GM21723 (cell line): ENCODE measurements at regions not wholly inside any gene's neighbourhood (a gene's known extent, or its start where the extent isn't known, plus 50 kb on each side); places are given as distances from the start of the nearest gene placed in this dataset.
"Not testable (repeated sequence)": the region's sequence is repeated elsewhere in the genome, so short reads cannot be mapped to it uniquely, and the experiment has no call there.

Experiments
- ATAC-seq: cut with Tn5 transposase; IDR thresholded peaks from one replicate; pipeline ENCODE4 v1.9.1; 2021; ENCODE audit warnings: mild to moderate bottlenecking, moderate library complexity; ENCODE audit not compliant: unreplicated experiment

GRCh38 chr7:109879287-109879828 lies 1211.6 kb upstream of the LRRN3 start:
- no peak for ATAC-seq

GRCh38 chr7:109890622-109891021 lies 1200.3 kb upstream of the LRRN3 start:
- no peak for ATAC-seq

- no peak for ATAC-seq
These were observed 1197.7 kb upstream of the LRRN3 start for GRCh38 chr7:109893231-109893630.

DNA sequence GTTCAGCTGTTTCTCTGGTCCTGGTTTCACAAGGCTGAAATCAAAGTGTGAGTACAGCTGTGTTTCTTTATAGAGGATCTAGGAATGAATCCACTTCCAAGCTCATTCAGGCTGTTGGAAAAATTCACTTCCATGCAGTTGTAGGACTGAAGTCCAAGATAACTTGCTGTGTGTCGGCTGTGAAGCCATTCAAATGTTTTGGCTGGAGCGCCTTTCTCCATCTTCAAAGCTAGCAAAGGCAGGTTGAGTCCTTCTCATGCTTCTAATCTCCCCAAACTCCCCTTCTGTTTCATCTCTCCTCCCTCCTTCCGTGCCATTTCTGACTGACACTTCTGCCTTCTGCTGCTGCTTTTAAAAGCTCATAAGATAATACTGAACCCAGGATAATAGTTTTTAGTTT lies 1195.4 kb upstream of the LRRN3 start:
- no peak for ATAC-seq

DNA sequence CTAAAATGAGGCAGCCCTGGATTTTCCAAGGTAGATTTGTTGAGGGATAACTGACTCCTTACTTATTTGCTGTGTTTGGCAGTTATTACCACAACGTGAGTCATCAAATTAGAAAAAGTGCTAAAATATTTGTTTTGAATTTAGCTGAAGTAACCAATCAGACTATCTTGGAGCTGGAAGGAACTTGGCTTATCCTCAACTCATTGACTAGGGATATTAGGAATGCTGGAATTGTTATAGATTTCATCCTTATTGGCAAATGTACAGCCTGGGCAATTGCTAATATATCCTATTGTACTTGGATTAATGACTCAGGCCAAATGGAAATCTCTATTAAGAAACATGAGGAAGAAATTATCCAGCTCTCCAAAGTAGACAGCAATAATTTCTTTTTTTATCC lies 1189.0 kb upstream of the LRRN3 start:
- ATAC-seq, result no peak

DNA sequence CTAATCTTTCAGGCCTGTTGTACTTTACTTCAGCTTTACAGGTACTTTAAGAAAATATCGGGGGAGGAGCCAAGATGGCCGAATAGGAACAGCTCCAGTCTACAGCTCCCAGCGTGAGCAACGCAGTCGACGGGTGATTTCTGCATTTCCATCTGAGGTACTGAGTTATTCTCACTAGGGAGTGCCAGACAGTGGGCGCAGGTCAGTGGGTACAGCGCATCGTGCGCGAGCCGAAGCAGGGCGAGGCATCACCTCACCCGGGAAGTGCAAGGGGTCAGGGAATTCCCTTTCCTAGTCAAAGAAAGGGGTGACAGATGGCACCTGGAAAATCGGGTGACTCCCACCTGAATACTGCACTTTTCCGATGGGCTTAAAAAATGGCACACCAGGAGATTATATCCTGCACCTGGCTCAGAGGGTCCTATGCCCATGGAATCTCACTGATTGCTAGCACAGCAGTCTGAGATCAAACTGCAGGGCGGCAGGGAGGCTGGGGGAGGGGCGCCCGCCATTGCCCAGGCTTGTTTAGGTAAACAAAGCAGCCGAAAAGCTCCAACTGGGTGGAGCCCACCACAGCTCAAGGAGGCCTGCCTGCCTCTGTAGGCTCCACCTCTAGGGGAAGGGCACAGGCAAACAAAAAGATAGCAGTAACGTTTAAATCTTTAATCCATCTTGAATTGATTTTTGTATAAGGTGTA lies 1185.4 kb upstream of the LRRN3 start:
- not testable (repeated sequence) for ATAC-seq

GRCh38 chr7:109915670-109916069 lies 1175.3 kb upstream of the LRRN3 start:
- no peak for ATAC-seq

- ATAC-seq, result no peak
These were observed 1164.2 kb upstream of the LRRN3 start for GRCh38 chr7:109926738-109927137.

DNA sequence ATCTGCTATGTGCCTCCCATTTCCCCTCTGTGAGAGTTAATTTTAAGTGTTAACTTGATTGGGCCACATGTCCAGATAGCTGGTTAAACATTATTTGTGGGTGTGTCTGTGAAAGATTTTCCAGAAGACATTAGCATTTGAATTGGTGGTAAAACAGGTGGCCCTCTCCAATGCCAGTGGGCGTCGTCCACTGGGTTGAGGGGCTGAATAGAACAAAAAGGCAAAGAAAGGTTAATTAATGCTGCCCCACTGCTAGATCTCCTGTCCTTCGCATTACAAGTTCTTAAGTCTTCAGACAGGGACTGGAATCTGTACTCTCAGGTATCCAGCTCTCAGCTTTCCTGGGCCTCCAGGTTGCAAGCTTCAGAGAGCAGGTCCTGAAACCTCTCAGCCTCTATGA lies 1160.9 kb upstream of the LRRN3 start:
- ATAC-seq, result no peak

DNA sequence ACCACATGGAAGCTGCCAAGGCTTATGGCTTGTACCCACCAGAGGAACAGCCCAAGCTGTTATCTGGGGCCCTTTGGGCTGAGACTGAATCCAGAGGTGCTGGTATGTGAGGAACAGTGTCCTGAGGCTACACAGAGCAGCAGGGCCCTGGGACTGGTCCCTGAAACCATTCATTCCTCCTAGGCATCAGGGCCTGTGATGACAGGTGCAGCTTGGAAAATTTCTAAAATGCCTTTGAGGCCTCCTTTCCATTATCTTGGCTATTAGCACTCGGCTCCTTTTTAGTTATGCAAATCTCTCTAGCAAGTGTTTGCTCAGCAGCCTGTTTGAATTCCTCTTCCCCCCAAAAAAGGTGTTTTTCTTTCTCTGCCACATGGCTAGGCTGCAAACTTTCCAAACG lies 1151.7 kb upstream of the LRRN3 start:
- ATAC-seq, result no peak

DNA sequence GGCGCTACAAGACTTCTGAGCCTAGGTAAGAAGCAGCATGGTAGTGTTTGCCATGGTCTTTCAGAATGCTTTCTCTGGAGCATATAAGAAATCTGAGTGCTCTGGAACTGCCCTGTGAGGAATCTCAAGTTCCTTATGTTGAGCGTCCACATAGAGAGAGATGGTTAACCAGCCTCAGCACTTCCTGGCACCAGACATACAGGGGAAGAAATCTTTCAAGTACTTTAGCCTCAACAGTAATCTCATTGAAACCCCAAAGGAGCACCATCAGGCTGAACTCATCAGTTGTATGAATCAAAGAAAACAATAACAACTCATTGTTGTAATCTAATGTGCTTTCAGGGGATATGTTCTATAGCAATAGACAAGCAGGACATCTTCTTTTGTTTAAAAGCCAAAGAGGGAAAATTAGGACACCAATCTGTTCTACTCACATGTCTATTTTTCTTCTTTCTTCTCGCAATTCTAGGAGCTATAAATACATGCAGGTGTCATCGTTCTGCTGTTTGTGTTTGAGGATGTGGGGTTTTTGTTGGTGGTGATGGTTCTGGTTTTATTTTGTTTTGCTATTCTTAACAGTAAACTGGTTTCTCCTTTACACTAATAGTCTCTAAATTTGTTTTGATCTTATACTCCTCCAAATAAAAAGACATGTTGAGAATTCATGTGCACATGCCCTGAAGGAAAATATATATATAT lies 1145.0 kb upstream of the LRRN3 start:
- no peak for ATAC-seq

GRCh38 chr7:109950256-109950655 lies 1140.7 kb upstream of the LRRN3 start:
- ATAC-seq, result no peak

DNA sequence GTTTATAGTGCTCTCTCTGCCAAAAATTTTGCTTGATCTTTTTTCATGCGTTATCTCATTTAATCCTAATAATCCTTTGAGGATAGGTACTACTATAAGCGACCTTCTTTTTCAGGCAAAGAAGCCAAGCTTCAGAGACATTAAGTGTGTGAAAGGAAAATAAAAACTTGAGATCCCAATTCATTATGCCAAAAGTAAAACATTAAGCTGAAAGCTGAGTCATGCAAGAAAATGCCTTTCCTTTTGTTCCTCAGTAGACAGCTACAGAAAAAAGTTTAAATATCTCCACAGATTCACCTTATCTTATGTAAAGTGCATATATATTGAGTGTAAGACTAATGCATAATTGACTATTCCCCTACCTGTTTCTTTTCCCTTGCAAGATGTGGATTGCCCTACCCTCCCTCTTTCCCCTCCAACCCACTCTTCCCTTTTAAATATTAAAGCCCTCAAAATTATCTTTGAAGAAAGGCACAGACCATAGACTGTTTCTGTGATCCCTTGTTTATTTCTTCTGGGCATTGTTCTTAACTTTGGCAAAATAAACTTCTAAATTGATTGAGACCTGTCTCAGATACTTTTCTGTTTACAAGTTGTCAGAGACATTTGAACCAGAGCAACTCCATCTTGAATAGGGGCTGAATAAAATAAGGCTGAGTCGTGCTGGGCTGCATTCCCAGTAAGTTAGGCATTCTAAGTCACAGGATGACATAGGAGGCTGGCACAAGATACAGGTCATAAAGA lies 1139.9 kb upstream of the LRRN3 start:
- ATAC-seq, result no peak

DNA sequence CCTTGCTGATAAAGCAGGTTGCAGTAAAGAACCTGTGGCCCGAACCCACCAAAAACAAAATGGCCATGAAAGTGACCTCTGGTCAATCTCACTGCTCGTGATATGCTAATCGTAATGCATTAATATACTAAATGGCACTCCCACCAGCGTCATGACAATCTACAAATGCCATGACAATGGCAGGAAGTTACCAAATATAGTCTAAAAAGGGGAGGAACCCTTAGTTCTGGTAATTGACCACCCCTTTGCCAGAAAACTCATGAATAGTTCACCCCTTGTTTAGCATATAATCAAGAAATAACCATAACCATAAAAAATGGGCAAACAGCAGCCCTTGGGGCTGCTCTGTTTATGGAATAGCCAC lies 1139.4 kb upstream of the LRRN3 start:
- no peak for ATAC-seq

GRCh38 chr7:109955986-109956385 lies 1134.9 kb upstream of the LRRN3 start:
- ATAC-seq, result no peak

DNA sequence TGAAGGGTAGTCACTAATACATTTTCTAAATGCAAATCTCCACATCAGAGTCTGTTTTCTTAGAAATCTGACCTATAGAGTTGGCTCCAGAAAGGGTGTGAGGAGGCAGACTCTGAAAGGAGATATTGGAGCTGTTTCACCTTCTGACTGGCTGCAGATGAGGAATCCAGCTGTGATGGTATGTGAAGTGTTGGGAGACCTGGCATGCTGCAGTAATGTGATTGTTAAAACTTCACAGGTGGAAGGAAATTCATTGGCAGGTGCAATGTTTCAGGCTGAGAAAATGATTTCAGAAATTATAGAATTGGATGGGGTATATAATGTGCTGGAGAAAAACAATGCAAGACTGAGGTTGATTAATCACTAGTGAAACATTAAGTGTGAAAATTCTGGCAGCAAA lies 1134.0 kb upstream of the LRRN3 start:
- ATAC-seq, result no peak

DNA sequence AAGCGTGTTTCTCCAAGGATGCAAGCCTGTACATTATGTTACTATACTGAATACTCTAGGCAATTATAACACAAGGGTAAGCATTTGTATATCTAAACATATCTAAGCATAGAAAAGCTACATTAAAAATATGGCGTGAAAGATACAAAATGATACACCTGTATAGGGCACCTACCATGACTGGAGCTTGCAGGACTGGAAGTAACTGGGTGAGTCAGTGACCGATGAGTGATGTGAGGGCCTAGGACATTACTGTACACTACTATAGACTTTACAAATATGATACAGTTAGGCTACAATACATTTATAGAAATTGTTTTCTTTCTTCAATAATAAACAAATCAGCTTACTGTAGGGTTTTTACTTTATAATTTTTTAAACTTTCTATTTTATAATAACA lies 1127.2 kb upstream of the LRRN3 start:
- ATAC-seq, result no peak

GRCh38 chr7:109964780-109965179 lies 1126.1 kb upstream of the LRRN3 start:
- ATAC-seq, result no peak

DNA sequence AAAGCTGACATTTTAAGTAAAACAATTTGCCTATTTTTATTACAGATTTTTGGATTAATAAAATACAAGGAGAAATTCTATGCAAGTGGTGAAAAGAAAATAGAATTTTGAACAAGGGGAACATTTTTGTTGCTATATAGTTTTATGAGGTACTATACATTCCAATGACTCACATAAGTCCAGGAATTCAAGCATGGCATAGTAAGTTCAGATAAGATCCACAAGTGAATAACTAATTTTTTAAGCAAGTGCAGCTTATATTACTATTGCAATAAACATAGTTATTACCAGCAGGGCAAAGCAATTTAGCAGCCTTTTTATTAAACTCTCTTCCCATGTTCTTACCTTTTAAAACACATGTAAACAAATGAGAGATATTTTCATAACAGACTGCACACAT lies 1123.5 kb upstream of the LRRN3 start:
- no peak for ATAC-seq

DNA sequence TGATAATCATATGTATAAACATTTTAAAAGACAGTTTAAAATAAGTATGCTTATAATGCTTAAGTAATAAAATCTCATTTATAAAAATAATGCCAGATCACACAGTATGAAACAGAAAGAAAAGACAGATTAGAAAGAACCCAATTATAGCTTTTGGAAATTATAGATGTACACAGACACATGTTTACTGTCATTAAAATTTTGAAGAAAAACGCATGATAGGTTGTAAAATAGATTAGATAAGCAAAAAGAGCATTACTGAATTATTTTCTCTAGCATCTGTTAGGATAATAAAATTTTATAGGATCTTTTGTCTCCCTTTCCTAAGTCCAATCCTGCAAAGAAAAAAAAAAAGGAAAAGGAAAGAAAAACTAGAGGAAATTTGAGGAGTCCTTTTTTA lies 1107.3 kb upstream of the LRRN3 start:
- no peak for ATAC-seq

GRCh38 chr7:109984729-109985128 lies 1106.2 kb upstream of the LRRN3 start:
- ATAC-seq, result no peak

DNA sequence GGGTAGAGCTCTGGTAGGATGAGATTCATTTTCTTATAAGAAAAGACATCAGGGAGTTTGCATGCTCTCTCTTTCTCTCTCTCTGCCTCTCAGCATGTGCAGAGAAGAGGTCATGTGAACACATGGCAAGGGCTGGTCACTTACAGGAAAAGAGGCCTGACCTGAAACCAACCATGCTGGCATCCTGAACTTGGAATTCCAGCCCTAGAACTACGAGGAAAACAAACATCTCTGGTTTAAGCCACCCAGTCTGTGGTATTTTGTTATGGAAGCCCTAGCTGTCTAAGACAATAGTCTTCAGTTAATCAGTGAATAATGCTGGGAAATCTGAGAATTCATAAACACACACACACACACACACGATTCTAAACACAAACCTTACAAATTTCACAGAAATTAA lies 1104.2 kb upstream of the LRRN3 start:
- no peak for ATAC-seq
